Left renal pelvis (tissue), 4 donors: ENCODE measurements at regions not wholly inside any gene's neighbourhood (a gene's known extent, or its start where the extent isn't known, plus 50 kb on each side); places are given as distances from the start of the nearest gene placed in this dataset.
"Not testable (repeated sequence)": the region's sequence is repeated elsewhere in the genome, so short reads cannot be mapped to it uniquely, and the experiment has no call there.

ENCODE experiments used
- DNase-seq, 4 donors: peaks; one replicate each; pipeline ENCODE4 v3.0.0-alpha.2; 2013; ENCODE audit warnings: low read depth in 4 of 4, low spot score in 3 of 4

GRCh38 chr2:67614454-67614853 is 217.3 kb downstream of the ETAA1 start:
- DNase-seq, result no peak

- DNase-seq, result no peak
These were observed 219.6 kb downstream of the ETAA1 start for GRCh38 chr2:67616749-67617148.

- DNase-seq, result no peak
These were observed 222.1 kb downstream of the ETAA1 start for GRCh38 chr2:67619204-67619603.

- not testable (repeated sequence) for DNase-seq
These were observed 226.6 kb downstream of the ETAA1 start for GRCh38 chr2:67623741-67624140.

- no peak for DNase-seq
These were observed 228.0 kb downstream of the ETAA1 start for GRCh38 chr2:67625178-67625577.

GRCh38 chr2:67625690-67626475 is 228.8 kb downstream of the ETAA1 start:
- no peak for DNase-seq

- DNase-seq, result no peak
These were observed 229.5 kb downstream of the ETAA1 start for GRCh38 chr2:67626656-67627055.

- no peak for DNase-seq
These were observed 230.5 kb downstream of the ETAA1 start for GRCh38 chr2:67627456-67628207.

- DNase-seq, result no peak
These were observed 231.8 kb downstream of the ETAA1 start for GRCh38 chr2:67628892-67629291.

- DNase-seq, result no peak
These were observed 234.3 kb downstream of the ETAA1 start for GRCh38 chr2:67631483-67631882.

GRCh38 chr2:67633212-67633856 is 236.2 kb downstream of the ETAA1 start:
- no peak for DNase-seq

GRCh38 chr2:67638146-67638545 is 241.0 kb downstream of the ETAA1 start:
- DNase-seq, result no peak

- no peak for DNase-seq
These were observed 244.3 kb downstream of the ETAA1 start for GRCh38 chr2:67641312-67642045.

GRCh38 chr2:67642046-67642382 is 244.9 kb downstream of the ETAA1 start:
- DNase-seq, result no peak

- DNase-seq, result no peak
These were observed 245.8 kb downstream of the ETAA1 start for GRCh38 chr2:67642961-67643360.

- no peak for DNase-seq
These were observed 248.4 kb downstream of the ETAA1 start for GRCh38 chr2:67645280-67646138.

GRCh38 chr2:67646714-67647333 is 249.7 kb downstream of the ETAA1 start:
- no peak for DNase-seq

GRCh38 chr2:67649331-67650261 is 252.5 kb downstream of the ETAA1 start:
- no peak for DNase-seq
